Muscle layer of duodenum (tissue), 2 donors: ENCODE measurements at regions not wholly inside any gene's neighbourhood (a gene's known extent, or its start where the extent isn't known, plus 50 kb on each side); places are given as distances from the start of the nearest gene placed in this dataset.

Experiments used
- H3K27ac ChIP-seq: one replicate; pipeline ENCODE4 v1.7.0; 2013; ENCODE audit warnings: mild to moderate bottlenecking, low read length
- H3K27me3 ChIP-seq: one replicate; pipeline ENCODE4 v1.7.0; 2013; ENCODE audit warnings: low read depth, mild to moderate bottlenecking, control low read depth, low read length
- H3K36me3 ChIP-seq, 2 donors: one replicate each; pipeline ENCODE4 v1.7.0; 2013; ENCODE audit warnings: low read length in 2 of 2, control low read depth in 1 of 2, mild to moderate bottlenecking in 1 of 2; ENCODE audit not compliant: insufficient read depth in 2 of 2, control insufficient read depth in 1 of 2
- H3K4me1 ChIP-seq, 2 donors: one replicate each; pipeline ENCODE4 v1.7.0; 2013; ENCODE audit warnings: low read length in 2 of 2, mild to moderate bottlenecking in 2 of 2, control low read depth in 1 of 2, moderate library complexity in 1 of 2; ENCODE audit not compliant: insufficient read depth in 2 of 2, control insufficient read depth in 1 of 2
- H3K4me3 ChIP-seq, 2 donors: one replicate each; pipeline ENCODE4 v1.7.0; 2013; ENCODE audit warnings: low read length in 2 of 2, low read depth in 1 of 2, mild to moderate bottlenecking in 1 of 2
- H3K9me3 ChIP-seq, 2 donors: one replicate each; pipeline ENCODE4 v1.7.0; 2013; ENCODE audit warnings: low read length in 2 of 2, control low read depth in 1 of 2, mild to moderate bottlenecking in 1 of 2; ENCODE audit not compliant: control insufficient read depth in 1 of 2
- donor health status: healthy.

DNA sequence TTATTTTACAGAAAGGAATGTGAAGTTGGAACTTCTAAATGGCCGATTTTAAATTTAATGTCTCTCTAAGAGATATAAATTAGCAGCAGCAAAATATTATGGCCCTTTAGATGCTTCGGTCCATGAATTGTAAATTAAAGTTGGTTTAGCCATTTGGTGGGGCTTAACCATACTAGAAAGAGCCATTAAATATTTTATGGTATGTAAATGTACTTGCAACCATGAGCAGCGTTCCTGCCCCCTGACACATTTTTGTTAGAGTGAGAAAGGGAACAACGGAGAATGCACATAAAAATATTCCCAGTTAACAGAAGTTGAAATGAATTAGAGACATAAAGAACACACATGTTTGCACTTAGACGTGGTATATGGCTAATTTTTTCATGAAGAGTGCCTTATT, 237.9 kb downstream of the MYLK4 start:
- Histone ChIP-seq H3K9me3 (no peaks in the 10 kb centered on the region), H3K4me1 (no peaks in the 10 kb centered on the region), H3K4me3 (no peak overlapping the region), H3K27me3 (no peaks in the 10 kb centered on the region), H3K36me3 (no peaks in the 10 kb centered on the region), H3K27ac (no peak overlapping the region)

GRCh38 chr6:2510316-2510715, 240.4 kb downstream of the MYLK4 start:
- Histone ChIP-seq H3K27me3 (no peaks in the 10 kb centered on the region), H3K4me3 (no peak overlapping the region), H3K4me1 (no peaks in the 10 kb centered on the region), H3K9me3 (no peaks in the 10 kb centered on the region), H3K36me3 (no peaks in the 10 kb centered on the region), H3K27ac (no peak overlapping the region)

DNA sequence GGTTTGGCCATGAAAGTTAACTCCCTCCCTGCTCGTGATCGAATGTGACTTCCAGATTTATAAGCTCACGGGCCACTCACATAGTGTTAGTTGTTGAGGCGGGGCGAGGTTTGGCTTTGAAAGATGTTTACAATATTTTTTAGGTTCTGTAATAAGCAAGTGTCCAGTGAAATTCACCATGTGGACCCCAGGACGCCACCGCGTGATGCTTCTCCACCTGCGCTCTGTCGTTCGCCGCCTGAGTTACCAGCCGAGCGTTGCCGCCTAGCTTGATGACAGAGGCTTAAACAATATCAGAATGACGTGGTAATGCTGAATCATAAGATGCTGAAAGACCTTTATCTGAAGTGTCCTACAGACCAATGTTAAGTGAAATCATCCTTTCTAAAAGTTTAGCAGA, 241.0 kb downstream of the MYLK4 start:
- no peak overlapping the region for H3K4me3 ChIP-seq
- no peaks in the 10 kb centered on the region for H3K36me3 ChIP-seq
- H3K27ac ChIP-seq, result no peak overlapping the region
- no peaks in the 10 kb centered on the region for H3K9me3 ChIP-seq
- no peaks in the 10 kb centered on the region for H3K4me1 ChIP-seq
- H3K27me3 ChIP-seq, result no peaks in the 10 kb centered on the region

DNA sequence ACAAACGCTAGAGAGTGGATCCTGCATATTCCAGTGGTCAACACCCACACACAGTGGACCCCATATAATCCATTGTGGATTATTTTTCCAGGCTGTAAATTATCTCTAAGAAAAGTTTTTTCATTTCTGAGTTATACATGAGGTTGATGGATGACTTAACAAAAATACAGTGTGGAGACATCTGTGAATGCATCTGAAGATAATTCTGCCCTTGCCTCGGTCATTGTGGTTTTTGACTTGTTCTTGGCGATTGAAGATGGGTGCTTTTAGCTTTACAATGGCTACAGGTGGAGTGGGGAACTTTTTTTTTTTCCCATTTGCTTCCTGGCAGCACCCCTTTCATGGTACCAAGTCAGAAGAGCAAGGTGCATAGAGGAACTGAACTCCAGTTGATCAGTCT, 242.7 kb downstream of the MYLK4 start:
- Histone ChIP-seq H3K4me1 (no peaks in the 10 kb centered on the region), H3K27ac (no peak overlapping the region), H3K9me3 (no peaks in the 10 kb centered on the region), H3K27me3 (no peaks in the 10 kb centered on the region), H3K36me3 (no peaks in the 10 kb centered on the region), H3K4me3 (no peak overlapping the region)

DNA sequence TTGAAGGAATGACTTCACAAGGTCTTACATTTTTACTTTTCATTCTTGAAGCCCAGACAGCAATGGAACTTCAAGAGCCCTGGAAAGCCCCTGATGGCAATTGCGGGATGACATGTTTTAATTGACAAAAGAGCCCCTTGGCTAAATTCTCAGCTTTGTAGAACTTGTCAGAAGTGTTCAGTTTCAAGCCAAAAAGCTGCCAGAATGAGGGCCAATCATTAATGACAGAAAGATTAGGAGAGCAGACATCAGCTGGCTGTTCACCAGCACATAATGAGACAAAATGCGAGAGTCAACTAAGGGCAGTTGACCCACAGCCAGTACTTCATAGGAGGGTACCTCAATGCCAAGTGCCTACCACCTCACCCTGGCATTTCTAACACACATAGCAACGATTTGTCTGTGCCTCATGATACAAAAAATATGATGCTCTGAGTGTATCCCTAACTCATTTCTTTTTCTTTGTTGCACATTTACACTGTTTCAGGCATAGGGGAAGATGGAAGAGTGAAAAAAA, 243.1 kb downstream of the MYLK4 start:
- H3K4me3 ChIP-seq, result no peak overlapping the region
- H3K36me3 ChIP-seq, result no peaks in the 10 kb centered on the region
- no peaks in the 10 kb centered on the region for H3K9me3 ChIP-seq
- no peak overlapping the region for H3K27ac ChIP-seq
- no peaks in the 10 kb centered on the region for H3K4me1 ChIP-seq
- H3K27me3 ChIP-seq, result no peaks in the 10 kb centered on the region

DNA sequence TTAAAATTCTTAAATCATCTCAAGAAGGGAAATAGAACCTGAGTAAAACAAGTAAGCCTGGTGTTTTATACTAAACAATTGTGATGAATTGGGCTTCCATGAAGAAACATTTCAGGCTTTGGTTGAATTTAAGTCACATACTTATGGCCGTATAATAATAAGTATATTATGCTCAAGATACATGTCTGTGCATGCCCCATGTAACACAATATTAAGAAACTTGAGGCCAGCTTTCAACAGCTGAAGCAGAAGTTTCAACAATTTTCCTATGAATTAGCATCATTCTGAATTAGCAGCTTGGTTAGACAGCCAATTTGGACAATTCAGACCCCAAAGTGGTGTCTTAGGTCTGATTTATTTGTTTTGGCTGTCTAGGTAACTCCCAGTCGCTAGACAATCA, 243.7 kb downstream of the MYLK4 start:
- Histone ChIP-seq H3K9me3 (no peaks in the 10 kb centered on the region), H3K27me3 (no peaks in the 10 kb centered on the region), H3K36me3 (no peaks in the 10 kb centered on the region), H3K4me3 (no peak overlapping the region), H3K27ac (no peak overlapping the region), H3K4me1 (no peaks in the 10 kb centered on the region)

DNA sequence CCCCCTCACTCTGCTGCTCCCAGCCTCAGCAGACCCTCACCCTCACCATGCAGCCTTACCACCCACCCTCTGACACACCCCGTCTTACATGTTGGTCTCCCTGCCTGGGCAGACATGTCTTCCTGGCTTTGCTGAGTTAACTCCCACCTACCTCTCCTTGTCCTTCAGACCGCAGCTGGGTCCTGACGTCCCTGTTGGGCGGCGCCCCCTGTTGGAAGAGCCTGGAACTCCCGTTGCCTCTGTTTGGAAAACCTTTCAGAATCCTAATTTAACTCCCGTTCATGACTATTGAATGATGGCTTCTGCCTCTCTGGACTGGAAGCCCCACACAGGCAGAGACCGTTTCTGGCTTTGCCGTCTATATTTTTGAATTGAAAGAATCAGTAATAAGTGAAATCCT, 245.1 kb downstream of the MYLK4 start:
- Histone ChIP-seq H3K27me3 (no peaks in the 10 kb centered on the region), H3K36me3 (no peaks in the 10 kb centered on the region), H3K4me1 (no peaks in the 10 kb centered on the region), H3K27ac (no peak overlapping the region), H3K9me3 (no peaks in the 10 kb centered on the region), H3K4me3 (no peak overlapping the region)

GRCh38 chr6:2504495-2505064, 246.1 kb downstream of the MYLK4 start:
- Histone ChIP-seq H3K27ac (no peak overlapping the region), H3K9me3 (no peaks in the 10 kb centered on the region), H3K4me1 (no peaks in the 10 kb centered on the region), H3K27me3 (no peaks in the 10 kb centered on the region), H3K36me3 (no peaks in the 10 kb centered on the region), H3K4me3 (no peak overlapping the region)

DNA sequence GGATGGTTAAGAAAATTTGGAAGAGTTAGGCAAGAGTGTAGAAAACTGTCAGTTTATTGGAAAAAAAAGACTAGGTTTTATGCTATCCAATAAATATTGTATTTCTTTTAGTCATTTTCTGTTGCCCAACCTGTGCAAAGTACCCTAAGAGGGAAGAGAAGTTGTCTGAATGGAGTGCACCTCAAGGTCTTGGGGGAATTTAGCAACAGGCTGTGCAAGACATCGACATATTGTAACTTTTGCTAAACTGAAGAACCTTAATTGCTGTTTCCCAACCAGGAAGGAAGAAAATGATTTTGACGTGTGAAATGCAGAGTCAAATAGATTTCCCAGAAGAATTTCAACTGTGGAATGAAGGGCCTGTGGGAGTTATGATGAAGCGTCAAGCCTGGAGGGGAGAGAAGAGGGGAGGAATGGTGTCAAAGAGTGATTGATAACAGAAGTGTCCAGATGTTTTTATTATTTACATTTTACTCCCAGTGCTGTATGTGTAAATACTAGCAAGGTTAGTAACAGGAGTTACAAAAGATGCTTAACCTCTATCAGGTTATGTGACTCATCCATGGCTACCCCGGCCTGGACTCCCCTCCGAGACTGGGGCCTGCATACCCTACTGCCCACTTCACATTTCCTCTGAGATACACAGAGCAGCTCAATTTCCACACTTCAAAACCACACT, 246.8 kb downstream of the MYLK4 start:
- no peaks in the 10 kb centered on the region for H3K9me3 ChIP-seq
- H3K36me3 ChIP-seq, result no peaks in the 10 kb centered on the region
- no peaks in the 10 kb centered on the region for H3K4me1 ChIP-seq
- H3K4me3 ChIP-seq, result no peak overlapping the region
- H3K27ac ChIP-seq, result no peak overlapping the region
- no peaks in the 10 kb centered on the region for H3K27me3 ChIP-seq

DNA sequence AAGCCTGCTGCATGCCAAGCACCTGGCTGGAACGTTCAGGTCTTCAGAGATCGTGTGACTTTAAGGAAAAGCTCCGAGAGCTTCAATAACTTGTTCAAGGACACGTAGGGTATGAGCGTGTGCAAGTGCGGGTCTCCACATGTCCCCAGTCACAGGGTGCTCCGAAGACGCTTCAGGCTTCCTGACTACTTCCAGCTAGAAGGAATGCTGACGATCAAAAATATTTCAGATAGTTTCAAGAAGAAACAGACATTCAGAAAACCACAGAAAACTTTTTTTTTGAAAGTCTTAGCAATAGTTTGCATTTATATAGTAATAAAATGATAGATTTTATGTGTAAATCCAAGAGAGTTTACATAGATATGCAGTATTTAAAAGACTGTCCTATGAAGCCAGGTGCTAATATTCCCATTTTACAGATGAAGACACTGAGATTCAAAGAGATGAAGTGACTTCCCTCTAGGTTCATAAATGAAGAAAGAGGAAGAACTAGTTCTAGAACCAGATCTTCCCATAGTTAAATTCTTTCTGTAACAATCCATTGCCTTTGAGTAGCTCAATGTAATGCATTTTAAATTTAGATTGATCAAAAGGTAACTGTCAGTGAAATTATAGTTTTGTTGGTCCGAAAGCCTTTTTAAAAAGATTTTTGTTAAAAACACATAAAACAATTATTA, 247.6 kb downstream of the MYLK4 start:
- Histone ChIP-seq H3K27me3 (no peaks in the 10 kb centered on the region), H3K27ac (no peak overlapping the region), H3K4me1 (no peaks in the 10 kb centered on the region), H3K9me3 (no peaks in the 10 kb centered on the region), H3K36me3 (no peaks in the 10 kb centered on the region), H3K4me3 (no peak overlapping the region)

DNA sequence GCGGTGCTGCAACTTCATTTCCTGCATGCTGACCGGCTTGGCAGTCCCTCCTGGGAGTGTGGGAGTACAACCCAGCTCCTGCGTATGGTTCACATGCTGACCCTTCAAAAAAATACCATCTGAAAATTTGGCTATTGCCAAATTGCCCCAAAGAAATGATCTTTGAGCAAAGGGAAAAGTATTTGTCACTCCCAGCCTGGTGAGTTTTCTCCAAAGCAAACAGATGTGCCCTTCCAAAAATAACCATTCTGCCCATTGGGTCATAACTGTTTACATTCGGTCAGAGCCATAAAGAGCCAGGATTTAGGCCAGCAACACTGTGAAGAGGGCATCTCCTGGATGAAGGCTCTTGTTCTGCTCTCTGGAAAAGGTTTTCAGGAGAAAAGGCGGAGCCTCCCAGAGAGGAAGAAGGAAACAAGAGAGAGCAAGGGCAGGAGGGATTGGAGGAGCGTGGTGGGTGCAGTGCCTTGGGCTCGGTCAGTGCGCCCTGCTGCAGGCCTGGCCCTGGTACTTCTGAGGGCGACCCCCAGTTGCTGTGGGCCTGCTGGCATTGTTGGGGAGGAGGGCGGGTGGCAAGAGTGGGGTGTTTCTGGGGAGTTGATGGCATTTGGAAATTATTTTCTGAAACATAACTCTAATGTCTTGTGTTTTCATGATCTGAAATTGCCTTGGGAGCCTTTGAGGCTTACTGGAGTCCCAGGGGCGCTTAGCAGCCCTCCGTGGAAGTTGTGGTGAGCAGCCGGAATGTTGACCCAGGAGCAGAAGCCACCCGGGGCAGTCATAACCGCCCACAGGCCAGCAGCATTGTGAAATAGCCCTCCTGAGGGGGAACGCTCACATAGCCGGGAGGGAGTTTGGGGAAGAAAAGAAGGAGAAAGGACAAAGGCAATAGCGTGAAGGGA, 248.4 kb downstream of the MYLK4 start:
- Histone ChIP-seq H3K27ac (no peak overlapping the region), H3K4me1 (no peaks in the 10 kb centered on the region), H3K27me3 (no peaks in the 10 kb centered on the region), H3K36me3 (no peaks in the 10 kb centered on the region), H3K4me3 (no peak overlapping the region), H3K9me3 (no peaks in the 10 kb centered on the region)
